ENCODE measurements at regions not wholly inside any gene's neighbourhood (a gene's known extent, or its start where the extent isn't known, plus 50 kb on each side); places are given as distances from the start of the nearest gene placed in this dataset.

DNA sequence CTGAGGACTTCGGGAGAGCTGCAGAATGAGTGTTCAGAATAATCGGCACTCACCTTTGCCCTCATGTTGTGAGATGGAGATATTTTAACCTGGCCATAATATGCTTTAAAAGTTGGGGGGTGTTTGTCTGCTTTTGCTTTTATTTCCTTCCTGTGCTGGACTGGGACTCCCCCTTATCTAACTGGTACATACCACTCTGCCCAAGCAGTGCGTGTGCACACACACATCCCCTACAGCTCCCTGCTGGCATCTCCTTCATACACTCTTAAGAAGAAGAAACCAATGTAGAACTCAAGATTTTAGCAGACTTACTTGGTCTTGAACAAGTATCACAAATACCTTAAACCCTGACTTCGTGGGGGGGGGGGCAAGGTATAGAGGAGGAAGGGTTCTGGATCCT, 146.2 kb upstream of the DMRT1 start:
- DNase-seq: no peak

DNA sequence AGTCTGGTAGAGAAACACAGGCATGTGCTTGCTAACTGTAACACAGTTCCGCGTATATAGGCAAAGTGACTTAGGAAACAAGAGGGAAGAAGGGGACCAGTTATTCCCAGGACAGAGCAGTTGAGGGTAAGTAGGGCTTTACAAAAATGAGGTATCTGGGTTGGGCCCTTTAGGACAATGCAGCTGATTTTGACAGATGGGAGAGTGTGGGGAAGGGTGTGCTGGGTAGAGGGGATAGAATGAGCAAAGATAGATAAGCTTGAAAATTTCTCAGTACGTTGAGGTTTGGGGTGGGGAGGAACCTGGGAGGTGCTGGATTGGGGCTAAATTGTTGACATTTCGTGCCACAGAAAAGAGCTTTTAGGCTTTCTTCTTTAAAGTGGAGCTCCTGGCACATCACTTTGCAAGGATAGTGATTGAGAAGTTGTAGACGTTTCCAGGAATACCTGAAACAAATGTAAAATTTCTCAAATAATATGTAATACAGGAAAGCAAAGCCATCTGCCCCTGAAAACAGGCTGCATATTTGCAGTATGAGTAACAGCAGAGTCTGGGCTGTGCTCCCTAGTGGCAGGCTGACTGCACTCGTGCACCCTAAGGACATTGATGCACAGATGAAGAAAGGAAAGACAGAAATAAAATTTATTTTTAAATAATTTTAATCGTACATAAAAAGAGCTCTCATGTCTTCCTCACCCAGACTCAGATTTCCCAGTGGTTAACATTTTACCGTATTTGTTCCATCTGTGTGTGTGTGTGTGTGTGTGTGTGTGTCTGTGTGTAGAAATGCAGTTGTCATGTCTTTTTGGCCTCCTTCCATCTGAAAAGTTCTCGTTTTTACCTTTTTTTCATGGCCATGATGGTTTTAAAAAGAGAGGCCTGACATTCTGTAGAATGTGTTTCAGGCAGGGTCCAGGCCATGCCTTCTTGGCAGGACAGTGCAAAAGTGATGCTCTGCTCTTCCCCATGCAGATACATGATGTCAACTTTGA, 144.9 kb upstream of the DMRT1 start:
- DNase-seq: no peak

DNA sequence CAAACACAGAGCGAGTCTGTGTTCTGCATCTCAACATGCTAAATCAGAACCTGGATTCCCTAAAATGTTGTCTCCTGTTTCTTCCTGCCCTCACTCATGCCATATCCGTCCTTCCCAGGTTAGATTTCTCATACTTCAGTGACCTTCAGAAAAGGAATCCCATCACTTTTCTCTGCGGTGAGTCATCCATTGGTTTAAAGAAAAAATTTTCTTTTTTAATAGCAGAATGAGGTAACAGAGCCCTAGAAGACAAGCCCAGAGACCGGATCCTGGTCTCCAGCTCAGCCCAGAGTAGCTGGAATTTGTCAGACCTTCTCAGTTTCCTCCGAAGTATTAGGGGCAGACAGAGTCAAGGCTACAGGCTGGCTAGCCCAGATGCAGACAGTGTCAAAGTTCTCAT, 143.2 kb upstream of the DMRT1 start:
- DNase-seq: no peak

DNA sequence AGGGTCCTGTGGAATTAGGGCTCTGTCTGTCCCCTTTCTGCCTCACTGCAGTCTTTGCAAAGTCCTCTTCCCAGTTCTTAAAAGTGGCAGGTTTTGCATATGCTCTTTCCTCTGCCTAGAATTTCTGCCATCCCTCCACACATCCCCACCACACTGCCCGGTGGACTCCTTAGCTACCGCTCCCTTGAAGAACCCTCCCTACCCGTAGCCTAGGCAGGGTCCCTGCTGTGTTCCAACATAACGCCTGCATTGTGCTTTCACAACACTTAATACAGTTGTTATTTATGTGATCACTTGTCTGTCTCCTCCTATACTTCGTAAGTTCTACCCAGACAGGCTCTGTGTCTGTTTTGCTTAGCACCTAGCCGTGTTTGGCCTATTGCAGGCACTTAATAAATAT, 142.5 kb upstream of the DMRT1 start:
- no peak for DNase-seq

DNA sequence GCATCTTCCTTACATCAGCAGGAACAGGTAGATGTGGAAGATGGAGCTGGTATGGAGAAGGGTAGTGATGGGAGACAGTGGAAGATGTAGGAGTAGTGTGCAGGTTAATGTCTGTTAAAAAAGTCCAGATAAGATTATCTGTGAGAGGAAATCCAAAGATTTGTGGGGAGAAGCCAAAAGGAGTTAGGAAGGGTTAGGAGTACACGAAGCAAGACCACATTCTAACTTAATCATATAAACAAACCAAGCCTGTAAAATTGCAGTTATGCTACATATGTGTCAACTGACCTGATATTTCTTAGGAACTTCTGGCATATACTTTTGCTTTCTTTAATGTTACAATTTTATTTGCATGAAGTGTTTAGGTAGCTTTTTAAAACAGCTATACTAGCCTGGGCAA, 142.1 kb upstream of the DMRT1 start:
- no peak for DNase-seq

DNA sequence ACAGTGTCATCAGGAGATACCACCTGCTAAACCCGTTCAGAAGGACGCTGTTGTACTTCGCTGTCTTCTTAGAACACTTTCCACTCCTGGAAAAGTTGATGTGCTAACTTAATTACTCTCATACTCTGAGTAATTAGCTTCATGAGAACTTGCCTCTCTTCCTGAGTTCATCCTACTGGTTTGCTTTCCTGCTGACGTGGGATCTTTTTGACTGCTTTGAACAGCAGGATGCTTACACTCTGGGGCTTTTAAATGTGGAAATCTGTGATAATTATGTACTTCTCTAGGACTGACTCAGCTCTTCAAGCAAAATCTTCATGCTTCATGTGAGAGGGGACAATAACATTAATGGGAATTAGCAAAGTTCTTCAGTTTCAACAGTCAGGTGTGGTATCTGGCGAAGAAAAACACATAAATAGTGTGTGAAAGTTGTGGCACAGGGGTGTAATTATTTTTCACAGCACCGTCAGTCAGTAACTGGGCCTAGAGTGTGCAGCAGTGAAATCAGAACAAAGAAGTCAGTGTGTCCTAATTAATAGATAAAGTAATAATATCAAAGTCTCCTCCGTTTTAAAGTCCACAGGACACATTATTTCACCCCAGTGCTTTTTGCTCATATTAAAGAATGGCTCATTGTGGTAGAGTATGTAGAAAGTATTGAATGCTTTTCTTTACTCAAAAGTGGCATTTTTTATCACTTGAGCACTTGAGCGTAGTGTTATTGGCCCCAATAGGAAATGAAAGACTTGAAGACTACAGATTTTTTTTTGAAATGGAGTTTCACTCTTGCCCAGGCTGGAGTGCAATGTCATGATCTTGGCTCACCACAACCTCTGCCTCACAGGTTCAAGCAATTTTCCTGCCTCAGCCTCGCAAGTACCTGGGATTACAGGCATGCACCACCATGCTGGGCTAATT, 140.9 kb upstream of the DMRT1 start:
- DNase-seq: no peak

DNA sequence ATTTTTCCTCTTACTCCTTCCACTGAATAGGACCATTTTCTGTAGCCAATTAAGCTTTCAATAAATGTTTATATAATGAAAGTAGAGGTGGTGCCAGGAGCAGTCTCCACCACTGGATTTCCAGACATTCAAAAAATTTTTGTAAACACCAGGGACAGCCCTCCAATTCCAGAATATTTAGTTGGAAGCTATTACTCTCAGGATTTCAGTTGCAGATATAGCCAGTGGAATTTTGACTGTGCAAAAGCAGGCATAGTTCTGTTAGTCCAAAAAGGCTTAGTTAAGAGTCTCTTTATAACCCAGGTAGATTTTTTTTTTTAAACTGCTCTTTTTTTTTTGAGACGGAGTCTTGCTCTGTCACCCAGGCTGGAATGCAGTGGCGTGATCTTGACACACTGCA, 138.1 kb upstream of the DMRT1 start:
- DNase-seq: no peak

DNA sequence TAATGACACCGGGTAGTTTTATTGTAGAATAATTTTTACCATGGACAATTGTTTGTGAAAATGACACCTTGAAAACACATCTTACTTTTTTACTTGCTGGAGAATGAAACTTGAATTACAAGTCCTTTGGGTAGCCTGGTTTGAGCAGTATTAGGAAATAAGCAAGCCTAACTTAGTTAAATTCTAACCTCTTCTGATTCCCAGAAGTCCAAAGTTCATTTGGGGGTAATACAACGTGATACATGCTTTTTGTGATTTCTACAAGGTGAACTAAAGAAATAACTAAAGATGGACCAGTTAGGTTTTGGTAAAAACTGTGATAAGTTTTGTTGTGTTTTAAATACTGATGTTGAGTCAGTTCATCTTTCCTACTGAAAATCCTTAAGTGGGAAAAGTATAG, 135.4 kb upstream of the DMRT1 start:
- no peak for DNase-seq

DNA sequence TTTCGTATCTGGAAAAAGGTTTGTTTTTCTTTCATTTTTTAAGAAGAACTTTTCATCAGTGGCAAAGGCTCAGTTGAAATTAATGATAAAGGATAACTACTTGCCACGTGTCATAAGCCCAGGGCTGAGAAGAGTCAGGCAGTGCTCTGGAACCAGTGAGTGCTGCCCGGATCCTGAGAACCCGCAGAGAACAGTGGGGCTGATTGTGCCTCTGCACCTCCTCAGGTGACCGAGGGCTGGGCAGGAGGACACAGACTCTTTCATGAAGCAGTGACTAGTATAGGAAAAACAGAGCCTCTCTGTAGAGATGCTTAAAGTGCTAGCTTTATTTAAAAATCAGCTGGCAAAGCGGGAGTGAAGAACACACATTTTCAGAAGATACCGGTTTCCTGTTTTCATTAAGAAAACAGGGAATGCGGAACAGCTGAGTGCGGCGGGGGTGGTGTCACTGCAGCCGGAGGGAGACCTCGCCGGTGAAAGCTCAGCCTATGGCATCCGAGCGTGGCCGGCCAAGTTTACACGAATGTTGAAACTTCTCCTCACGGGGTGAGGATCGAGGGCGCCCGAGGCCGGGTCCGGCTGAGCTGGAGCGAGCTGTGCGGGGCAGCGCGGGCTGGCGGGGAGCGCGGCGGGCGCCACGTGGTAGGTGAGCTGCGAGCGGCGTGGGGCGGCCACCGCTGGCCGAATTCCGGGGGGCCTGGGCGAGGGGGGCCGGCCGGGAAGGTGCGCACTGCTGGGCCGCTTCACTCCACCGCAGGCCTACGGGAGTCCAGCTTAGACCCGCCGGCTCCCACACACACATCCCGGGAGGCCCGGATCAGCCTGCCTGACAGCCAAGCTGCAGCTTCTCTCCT, 134.7 kb upstream of the DMRT1 start:
- DNase-seq: peak; percentile 5 to 11

DNA sequence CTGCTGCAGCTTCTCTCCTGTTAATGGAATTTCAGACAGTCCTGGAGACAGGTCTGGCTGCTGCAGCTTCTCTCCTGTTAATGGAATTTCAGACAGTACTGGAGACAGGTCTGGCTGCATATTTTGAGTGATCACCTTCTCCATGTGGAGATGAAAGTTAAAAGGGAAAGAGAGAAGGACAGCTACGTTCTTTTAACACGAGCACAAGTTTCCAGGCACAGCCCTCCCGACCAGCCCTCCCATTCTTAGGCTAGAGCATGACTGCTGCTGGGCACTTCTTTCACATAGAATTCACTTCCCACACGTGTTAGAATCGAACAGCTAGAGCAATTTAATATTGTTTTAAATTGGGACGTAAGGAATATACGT, 133.3 kb upstream of the DMRT1 start:
- no peak for DNase-seq

DNA sequence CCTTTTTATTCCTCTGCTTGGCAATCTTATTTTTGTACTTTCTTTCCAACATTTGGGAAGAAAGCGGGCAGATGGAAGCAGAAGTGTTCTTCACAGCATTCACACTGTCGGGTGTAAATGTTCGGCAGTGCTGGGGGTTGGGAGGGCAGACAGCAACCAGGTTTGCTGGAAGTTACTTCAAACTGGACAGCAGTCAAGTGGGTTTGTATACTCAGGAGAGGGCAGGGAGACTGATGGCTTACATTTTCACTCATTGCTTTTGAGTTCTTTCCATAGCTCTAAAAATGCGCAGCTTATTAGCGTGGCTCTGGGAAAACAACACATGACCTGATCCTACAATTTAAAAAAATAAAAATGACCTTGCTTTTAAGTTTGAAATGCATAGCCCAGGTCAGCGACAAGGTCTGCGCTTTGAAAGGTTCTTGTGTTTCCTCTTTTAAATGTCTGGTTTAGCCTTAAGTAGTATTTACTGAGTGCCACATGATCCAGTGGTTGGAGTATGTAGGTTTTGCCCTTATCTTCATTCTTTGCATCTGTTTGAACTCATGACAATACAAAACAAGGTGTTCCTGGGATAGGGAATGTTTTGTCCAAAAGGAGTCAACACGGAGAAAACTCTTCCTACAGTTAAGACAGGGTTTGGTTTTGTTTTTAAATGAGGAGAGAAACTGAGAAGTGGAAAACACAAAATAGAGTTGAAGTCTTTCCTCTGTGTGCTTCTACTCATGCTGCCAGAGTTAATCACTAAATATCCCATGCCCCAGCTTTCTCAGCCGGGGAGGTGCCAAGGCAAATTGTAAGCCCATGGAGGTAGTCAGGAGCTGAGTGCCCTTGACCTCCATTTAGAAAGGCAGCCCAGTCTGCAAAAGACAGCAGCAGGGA, 132.7 kb upstream of the DMRT1 start:
- DNase-seq: no peak

DNA sequence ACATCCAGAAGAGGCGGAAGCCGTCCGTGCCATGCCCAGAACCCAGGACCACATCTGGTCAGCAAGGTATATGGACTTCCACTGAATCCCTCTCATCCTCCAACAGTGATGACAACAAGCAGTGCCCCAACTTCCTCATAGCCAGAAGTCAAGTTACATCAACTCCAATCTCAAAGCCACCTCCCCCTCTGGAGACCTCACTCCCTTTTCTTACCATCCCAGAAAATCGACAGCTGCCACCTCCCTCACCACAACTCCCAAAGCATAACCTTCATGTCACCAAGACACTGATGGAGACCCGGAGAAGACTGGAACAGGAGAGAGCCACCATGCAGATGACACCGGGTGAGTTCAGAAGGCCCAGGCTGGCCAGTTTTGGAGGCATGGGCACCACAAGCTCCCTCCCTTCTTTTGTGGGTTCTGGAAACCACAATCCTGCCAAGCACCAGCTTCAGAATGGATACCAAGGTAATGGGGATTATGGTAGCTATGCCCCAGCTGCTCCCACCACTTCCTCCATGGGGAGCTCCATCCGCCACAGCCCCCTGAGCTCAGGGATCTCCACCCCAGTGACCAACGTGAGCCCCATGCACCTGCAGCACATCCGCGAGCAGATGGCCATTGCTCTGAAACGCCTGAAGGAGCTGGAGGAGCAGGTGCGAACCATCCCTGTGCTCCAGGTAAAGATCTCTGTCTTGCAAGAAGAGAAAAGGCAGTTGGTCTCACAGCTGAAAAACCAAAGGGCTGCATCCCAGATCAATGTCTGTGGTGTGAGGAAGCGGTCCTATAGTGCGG, 130.3 kb upstream of the DMRT1 start:
- DNase-seq: no peak

DNA sequence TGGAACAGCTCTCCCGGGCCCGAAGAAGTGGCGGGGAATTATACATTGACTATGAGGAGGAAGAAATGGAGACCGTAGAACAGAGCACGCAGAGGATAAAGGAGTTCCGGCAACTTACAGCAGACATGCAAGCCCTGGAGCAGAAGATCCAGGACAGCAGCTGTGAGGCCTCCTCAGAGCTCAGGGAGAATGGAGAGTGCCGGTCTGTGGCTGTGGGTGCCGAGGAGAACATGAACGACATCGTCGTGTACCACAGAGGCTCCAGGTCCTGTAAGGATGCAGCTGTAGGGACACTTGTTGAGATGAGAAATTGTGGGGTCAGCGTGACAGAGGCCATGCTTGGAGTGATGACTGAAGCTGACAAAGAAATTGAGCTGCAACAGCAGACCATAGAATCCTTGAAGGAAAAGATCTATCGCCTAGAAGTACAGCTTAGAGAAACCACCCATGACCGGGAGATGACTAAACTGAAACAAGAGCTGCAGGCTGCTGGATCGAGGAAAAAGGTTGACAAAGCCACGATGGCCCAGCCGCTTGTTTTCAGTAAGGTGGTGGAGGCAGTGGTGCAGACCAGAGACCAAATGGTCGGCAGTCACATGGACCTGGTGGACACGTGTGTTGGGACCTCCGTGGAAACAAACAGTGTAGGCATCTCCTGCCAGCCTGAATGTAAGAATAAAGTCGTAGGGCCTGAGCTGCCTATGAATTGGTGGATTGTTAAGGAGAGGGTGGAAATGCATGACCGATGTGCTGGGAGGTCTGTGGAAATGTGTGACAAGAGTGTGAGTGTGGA, 129.5 kb upstream of the DMRT1 start:
- DNase-seq: no peak

DNA sequence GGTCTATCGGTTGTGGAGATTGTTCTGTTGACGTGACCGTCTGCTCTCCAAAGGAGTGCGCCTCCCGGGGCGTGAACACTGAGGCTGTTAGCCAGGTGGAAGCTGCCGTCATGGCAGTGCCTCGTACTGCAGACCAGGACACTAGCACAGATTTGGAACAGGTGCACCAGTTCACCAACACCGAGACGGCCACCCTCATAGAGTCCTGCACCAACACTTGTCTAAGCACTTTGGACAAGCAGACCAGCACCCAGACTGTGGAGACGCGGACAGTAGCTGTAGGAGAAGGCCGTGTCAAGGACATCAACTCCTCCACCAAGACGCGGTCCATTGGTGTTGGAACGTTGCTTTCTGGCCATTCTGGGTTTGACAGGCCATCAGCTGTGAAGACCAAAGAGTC, 128.9 kb upstream of the DMRT1 start:
- no peak for DNase-seq

DNA sequence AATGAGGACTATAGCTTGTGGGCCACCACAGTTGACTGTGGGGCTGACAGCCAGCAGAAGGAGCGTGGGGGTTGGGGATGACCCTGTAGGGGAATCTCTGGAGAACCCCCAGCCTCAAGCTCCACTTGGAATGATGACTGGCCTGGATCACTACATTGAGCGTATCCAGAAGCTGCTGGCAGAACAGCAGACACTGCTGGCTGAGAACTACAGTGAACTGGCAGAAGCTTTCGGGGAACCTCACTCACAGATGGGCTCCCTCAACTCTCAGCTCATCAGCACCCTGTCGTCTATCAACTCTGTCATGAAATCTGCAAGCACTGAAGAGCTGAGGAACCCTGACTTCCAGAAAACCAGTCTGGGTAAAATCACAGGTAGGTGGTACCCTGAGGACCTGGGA, 128.4 kb upstream of the DMRT1 start:
- no peak for DNase-seq

DNA sequence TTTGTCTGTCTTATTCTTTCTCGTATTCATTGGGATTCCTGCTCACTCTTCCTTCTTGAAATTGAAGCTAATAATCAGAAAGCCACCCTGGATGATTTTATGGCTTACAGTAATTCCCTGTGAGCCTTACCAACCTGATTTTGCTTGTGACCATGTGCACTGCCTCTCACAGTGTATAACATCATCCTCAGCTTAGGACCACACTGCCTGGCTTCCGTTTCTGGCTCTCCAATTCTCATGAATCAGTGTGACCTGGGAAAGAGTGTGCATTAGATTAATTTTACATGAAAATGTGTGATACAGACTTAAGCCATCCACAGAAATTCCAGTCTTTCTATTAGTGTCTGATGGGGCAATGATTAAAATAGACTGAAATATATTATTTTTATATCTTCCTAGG, 126.8 kb upstream of the DMRT1 start:
- DNase-seq: no peak

DNA sequence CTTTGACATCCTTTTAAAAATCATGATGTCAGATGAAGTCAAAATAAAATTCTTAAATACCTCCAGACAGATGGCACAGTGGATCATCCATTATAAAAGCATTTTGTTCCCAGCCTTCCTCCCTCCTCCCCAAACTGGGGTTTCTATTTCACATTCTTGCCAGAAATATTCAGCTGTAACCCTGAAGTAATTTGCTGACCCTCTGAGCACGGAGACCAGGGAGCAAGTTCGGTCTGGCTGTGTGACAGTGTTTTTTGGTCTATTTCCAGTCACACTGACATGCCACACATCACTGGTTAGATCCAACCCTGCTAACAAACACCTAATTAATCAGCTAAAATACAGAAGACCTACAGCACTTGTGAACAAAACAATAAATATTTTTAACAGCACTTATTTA, 126.2 kb upstream of the DMRT1 start:
- DNase-seq: no peak

DNA sequence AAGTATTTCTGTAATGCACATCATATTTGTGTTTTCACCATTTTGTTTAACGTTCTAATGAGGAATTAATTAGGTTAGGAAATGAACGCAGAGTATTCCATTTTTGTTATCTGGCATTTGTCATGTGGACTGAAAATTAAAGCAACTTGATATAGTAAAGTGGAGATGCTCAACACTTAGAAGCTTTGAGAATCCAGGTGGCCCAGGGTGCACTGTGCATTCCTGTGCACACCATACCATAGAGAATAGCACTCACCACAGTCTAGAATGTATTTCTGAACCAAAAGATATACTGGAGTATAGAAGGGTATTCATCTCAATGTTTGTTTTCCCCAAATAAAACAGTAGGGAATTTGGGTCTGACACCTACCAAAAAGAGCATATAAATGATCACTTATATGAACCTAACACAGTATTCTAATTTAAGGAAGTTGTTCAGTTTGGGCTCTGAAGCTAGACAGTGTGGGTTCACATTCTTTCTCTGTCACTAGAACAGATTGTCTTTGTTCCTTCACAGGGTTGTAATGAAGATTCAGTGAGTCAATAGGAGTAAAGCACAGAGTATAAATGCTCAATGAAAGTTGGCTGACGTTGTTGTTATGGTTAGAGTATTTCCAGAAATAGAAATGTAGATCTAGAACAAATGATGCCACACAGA, 125.6 kb upstream of the DMRT1 start:
- DNase-seq: no peak

DNA sequence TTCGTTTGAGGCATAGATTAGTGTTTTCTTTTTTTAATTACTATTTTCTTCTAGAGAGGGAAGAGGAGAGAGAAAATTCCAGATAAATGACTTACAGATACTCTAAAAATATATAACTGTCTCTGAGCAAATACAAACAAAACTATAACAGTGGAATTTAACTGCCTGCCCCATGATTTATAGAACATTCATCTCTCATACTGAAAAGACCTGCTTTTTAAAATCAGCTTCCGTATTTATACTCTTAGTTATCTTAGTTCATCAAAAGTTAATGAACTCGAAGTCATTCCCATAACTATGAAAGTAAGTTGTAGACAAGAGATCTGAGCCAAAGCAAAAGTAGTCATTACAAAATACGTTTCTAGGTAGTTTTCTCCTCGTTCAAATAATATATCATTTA, 123.8 kb upstream of the DMRT1 start:
- DNase-seq: no peak
